ENCODE measurements at regions not wholly inside any gene's neighbourhood (a gene's known extent, or its start where the extent isn't known, plus 50 kb on each side); places are given as distances from the start of the nearest gene placed in this dataset. TPM values are rescaled to one million over a fixed set of nuclear protein-coding genes. Genes with fewer than 3 reads are reported as not detected.

DNA sequence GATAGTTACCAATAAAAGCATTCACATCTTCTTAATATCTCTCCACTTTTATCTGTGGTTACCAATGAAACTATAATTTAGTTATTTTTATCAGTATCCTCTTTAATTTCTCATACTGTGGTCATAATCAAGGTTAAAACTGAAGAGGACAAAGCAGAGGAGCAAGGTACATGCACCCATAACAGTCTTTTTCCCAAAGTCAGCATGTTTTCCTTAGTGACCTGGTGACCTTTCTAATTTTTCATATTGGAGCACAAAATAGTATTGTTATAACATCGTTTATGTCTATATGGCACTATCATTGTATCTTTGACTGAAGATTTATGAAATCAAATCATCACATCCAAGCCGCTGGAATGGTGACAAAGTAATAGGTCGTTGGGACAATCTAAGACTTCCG, 51.5 kb upstream of the CHORDC1 start:
- no peak overlapping the region for H3K4me2 ChIP-seq (replicated peaks; ENCODE audit: extremely low read depth, low read length, poor library complexity, severe bottlenecking)
- H3K79me2 ChIP-seq (ENCODE audit: insufficient read depth, low read length): no peaks in the 10 kb centered on the region
- no CpG with 5 or more reads among the region's 4 CpGs for WGBS (ENCODE audit: insufficient coverage)
- no peak for DNase-seq
- peaks cover 2 to 17% (median 8%) of the 10 kb centered on the region in 7 donors for H3K9me3 Mint-ChIP-seq
- no peak overlapping the region for H3K4me3 ChIP-seq (replicated peaks in 1 of 3; ENCODE audit: low read depth in 2 of 3, low read length in 3 of 3)
- no peaks in the 10 kb centered on the region for H3K4me1 ChIP-seq (ENCODE audit: control insufficient read depth in 1 of 2, insufficient read depth in 2 of 2, low read length in 2 of 2)
- H3K27me3 Mint-ChIP-seq (ENCODE audit: low read depth in 3 of 3): peaks cover 0 to 2% (median 1%) of the 10 kb centered on the region in 3 donors
- H3K36me3 Mint-ChIP-seq: no peaks in the 10 kb centered on the region
- H3K27ac ChIP-seq (ENCODE audit: low read depth in 1 of 2, low read length in 2 of 2): no peak overlapping the region
- no peak overlapping the region for H2AFZ ChIP-seq (ENCODE audit: insufficient read depth, low read depth, low read length, poor library complexity, severe bottlenecking)
- H3K9me3 ChIP-seq (replicated peaks in 1 of 2; ENCODE audit: control insufficient read depth in 1 of 2, insufficient read depth in 1 of 2, low read length in 2 of 2): peaks cover 5 to 14% of the 10 kb centered on the region in 2 donors
- no peak overlapping the region for H3K27ac Mint-ChIP-seq
- TF ChIP-seq, protein P1, sequence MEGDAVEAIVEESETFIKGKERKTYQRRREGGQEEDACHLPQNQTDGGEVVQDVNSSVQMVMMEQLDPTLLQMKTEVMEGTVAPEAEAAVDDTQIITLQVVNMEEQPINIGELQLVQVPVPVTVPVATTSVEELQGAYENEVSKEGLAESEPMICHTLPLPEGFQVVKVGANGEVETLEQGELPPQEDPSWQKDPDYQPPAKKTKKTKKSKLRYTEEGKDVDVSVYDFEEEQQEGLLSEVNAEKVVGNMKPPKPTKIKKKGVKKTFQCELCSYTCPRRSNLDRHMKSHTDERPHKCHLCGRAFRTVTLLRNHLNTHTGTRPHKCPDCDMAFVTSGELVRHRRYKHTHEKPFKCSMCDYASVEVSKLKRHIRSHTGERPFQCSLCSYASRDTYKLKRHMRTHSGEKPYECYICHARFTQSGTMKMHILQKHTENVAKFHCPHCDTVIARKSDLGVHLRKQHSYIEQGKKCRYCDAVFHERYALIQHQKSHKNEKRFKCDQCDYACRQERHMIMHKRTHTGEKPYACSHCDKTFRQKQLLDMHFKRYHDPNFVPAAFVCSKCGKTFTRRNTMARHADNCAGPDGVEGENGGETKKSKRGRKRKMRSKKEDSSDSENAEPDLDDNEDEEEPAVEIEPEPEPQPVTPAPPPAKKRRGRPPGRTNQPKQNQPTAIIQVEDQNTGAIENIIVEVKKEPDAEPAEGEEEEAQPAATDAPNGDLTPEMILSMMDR (IDR thresholded peaks at IDR 0.05): no peak
- intact Hi-C loops (cut with micrococcal nuclease): no loop called here
- H3K27me3 ChIP-seq (ENCODE audit: control insufficient read depth in 2 of 2, insufficient read depth in 2 of 2, low read length in 2 of 2): no peaks in the 10 kb centered on the region
- H3K4me3 Mint-ChIP-seq: no peak overlapping the region
- no peaks in the 10 kb centered on the region for H3K36me3 ChIP-seq (replicated peaks in 1 of 2; ENCODE audit: control insufficient read depth in 1 of 2, insufficient read depth in 2 of 2, low read length in 2 of 2)
- H3K9ac ChIP-seq (ENCODE audit: insufficient read depth, low read length, poor library complexity, severe bottlenecking): no peak overlapping the region
- no peaks in the 10 kb centered on the region for H4K20me1 ChIP-seq (ENCODE audit: insufficient read depth, low read length)
- no peaks in the 10 kb centered on the region for H3K4me1 Mint-ChIP-seq

Small RNA genes lying in the stretch of these regions (small RNA-seq; reads per million reads assigned to genes)
- gene AP001002.3 (ENCODE audit: insufficient read length, low read depth) (not detected), gene MIR1261 (ENCODE audit: insufficient read length, low read depth) (not detected), gene MIR4490 (ENCODE audit: insufficient read length, low read depth) (not detected)

All from CD14-positive monocyte (primary cell).